Brain microvascular endothelial cell (primary cell): ENCODE measurements at regions not wholly inside any gene's neighbourhood (a gene's known extent, or its start where the extent isn't known, plus 50 kb on each side); places are given as distances from the start of the nearest gene placed in this dataset.

Experiments
- DNase-seq: peaks from one replicate; pipeline ENCODE4 v3.0.0-alpha.2; 2020
- H3K27ac ChIP-seq: fragments of 250-450 bp; sonication (Bioruptor Pico); 2 replicates; pipeline ENCODE4 v1.5.1; 2020; ENCODE audit warnings: mild to moderate bottlenecking, moderate library complexity
- H3K27me3 ChIP-seq: fragments of 250-450 bp; sonication (Bioruptor Pico); replicated peaks from 2 replicates; pipeline ENCODE4 v1.5.1; 2020; ENCODE audit warnings: mild to moderate bottlenecking
- H3K36me3 ChIP-seq: fragments of 250-450 bp; sonication (Bioruptor Pico); replicated peaks from 2 replicates; pipeline ENCODE4 v1.5.1; 2020; ENCODE audit warnings: mild to moderate bottlenecking
- H3K4me3 ChIP-seq: 2 replicates; pipeline ENCODE4 v1.5.1; 2011; ENCODE audit warnings: low read depth, mild to moderate bottlenecking, control low read depth, low read length, moderate library complexity
- CTCF ChIP-seq: IDR thresholded peaks from 2 replicates; pipeline ENCODE4 v1.5.1; 2011; ENCODE audit warnings: low read depth, mild to moderate bottlenecking, moderate library complexity, low read length, control low read depth, inconsistent platforms; ENCODE audit errors: missing control alignments
- in situ Hi-C: cut with HindIII; loops from 2 replicates; pipeline ENCODE4 v1.10.0; 2017; ENCODE audit warnings: low sequenced_read_pairs, low pct_ligation_motif_present

- TF ChIP-seq CTCF, result no peak
- Histone ChIP-seq H3K27me3 (no peaks in the 10 kb centered on the region), H3K27ac (no peak overlapping the region), H3K4me3 (no peak overlapping the region), H3K36me3 (no peaks in the 10 kb centered on the region)
- DNase-seq, result no peak
- in situ Hi-C loops, result no loop called here
Measured at GRCh38 chr6:98041056-98041455, 758.0 kb upstream of the MMS22L start.

DNA sequence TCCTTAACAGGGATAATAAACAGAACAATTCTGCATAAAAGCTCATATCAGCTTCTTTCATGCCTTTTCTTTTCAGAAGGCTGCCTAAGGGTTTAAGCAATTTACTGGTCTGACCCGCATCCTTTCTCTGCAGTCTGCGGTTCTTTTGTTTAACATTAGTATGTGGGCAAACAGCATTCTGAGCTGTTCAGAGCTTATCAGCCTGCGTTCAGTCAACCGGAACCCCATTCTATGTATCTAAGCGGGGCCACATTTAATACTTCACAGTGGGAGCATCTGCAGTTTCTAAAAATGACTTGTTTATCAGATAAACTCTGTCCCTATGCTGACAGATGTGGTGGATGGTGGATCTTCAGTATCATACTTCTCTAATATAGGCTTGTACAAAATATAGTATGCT lies 758.9 kb upstream of the MMS22L start:
- H3K27ac ChIP-seq, result no peak overlapping the region
- no peaks in the 10 kb centered on the region for H3K27me3 ChIP-seq
- DNase-seq, result no peak
- in situ Hi-C loops, result no loop called here
- no peak overlapping the region for H3K4me3 ChIP-seq
- TF ChIP-seq CTCF, result no peak
- no peaks in the 10 kb centered on the region for H3K36me3 ChIP-seq

GRCh38 chr6:98044151-98044561 lies 761.1 kb upstream of the MMS22L start:
- in situ Hi-C loops, result no loop called here
- Histone ChIP-seq H3K36me3 (no peaks in the 10 kb centered on the region), H3K27ac (no peak overlapping the region), H3K27me3 (no peaks in the 10 kb centered on the region), H3K4me3 (no peak overlapping the region)
- DNase-seq, result no peak
- TF ChIP-seq CTCF, result no peak

GRCh38 chr6:98044791-98045470 lies 761.9 kb upstream of the MMS22L start:
- Histone ChIP-seq H3K36me3 (no peaks in the 10 kb centered on the region), H3K4me3 (no peak overlapping the region), H3K27me3 (no peaks in the 10 kb centered on the region), H3K27ac (no peak overlapping the region)
- TF ChIP-seq CTCF, result no peak
- in situ Hi-C loops, result no loop called here
- no peak for DNase-seq

DNA sequence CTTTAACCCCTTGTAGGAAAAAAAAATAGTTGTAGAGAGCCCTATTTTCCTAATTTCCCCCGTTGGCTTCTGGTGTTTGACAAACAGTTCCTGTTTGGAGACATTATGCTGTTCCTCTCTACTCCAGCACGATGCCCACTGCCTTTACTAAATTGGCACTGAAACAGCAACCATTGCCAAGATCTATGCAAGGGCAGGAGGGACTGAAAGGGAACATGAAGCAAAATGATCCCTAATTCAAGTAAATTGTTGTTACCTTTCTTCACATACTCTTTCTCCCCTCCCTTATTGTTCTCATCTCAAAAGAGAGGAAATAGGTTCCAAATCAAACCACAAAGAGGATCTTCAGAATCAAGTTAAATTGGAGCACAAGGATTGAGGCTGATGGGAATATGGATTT lies 764.1 kb upstream of the MMS22L start:
- no peak overlapping the region for H3K27ac ChIP-seq
- DNase-seq, result no peak
- in situ Hi-C loops, result no loop called here
- H3K36me3 ChIP-seq, result no peaks in the 10 kb centered on the region
- H3K27me3 ChIP-seq, result no peaks in the 10 kb centered on the region
- TF ChIP-seq CTCF, result no peak
- no peak overlapping the region for H3K4me3 ChIP-seq

DNA sequence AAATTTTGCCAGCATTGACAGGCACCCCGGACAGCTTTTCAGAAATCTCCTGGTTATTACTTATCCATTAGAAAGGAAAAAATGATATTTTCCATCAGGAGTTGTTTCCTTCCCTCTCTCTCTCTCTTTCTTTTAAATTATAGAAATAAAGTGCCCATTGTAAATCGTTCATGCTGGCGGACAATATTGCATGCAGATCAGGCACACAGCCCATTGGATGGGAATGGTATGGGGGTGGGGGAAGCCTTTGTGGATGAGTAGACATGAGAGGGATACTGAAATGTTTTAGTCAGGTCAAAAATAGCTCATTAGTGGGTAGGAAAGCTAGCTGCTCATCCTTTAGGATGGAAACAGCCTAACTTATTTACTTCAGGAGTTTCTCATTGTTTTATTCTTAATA lies 764.9 kb upstream of the MMS22L start:
- Histone ChIP-seq H3K4me3 (no peak overlapping the region), H3K27me3 (no peaks in the 10 kb centered on the region), H3K36me3 (no peaks in the 10 kb centered on the region), H3K27ac (no peak overlapping the region)
- in situ Hi-C loops, result no loop called here
- DNase-seq, result no peak
- TF ChIP-seq CTCF, result no peak
